ENCODE measurements at regions not wholly inside any gene's neighbourhood (a gene's known extent, or its start where the extent isn't known, plus 50 kb on each side); places are given as distances from the start of the nearest gene placed in this dataset.

DNA sequence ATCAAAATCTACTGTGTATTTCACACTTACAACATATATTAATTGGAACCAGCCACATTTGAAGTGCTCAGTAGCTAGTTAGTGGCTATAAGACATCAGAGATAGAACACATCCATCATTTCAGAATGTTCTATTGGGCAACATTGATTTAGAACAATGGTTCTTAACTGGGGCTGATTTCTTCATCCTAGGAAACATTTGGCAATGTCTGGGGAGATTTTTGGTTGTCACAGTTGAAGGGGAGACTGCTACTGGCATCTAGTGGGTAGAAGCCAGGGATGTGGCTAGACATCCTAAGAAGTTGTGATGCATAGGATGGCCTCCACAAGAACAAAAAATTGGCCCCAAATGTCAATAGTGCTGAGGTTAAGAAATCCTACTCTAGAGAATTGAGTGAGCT, 132.5 kb downstream of the OLIG3 start:
- no peak for TF ChIP-seq CTCF (conservative IDR thresholded peaks at IDR 0.05)
- no peak for TF ChIP-seq EZH2 (IDR thresholded peaks at IDR 0.05; ENCODE audit: low read depth)
